Mucosa of gallbladder (tissue), 1 donor: ENCODE measurements at regions not wholly inside any gene's neighbourhood (a gene's known extent, or its start where the extent isn't known, plus 50 kb on each side); places are given as distances from the start of the nearest gene placed in this dataset.
"Not testable (repeated sequence)": the region's sequence is repeated elsewhere in the genome, so short reads cannot be mapped to it uniquely, and the experiment has no call there.

ENCODE experiments used
- DNase-seq: peaks from one replicate; pipeline ENCODE4 v3.0.0-alpha.2; 2020; ENCODE audit warnings: low spot score
- donor health status: DM: no; HTN: no; CAD: no.

DNA sequence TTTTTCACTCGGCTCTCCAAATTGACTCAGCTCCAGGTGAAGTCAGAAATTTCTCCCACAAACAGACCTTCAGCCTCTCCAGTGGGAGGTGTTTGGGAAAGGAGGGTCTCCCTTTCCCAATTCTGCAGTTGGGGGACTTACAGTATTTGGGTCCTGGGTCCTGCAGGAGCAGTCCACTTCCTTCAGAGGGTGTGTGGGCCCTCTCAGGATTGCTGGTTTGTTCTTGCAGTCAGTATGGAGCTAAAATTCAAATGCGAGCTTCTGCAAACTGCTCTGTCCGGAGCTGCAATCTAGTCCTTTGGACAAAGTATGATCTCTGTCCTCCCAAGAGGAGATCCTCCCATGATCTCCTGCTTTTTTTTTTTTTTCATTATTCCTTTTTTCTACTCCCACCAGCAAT lies 87.9 kb upstream of the MSTN start:
- no peak for DNase-seq

DNA sequence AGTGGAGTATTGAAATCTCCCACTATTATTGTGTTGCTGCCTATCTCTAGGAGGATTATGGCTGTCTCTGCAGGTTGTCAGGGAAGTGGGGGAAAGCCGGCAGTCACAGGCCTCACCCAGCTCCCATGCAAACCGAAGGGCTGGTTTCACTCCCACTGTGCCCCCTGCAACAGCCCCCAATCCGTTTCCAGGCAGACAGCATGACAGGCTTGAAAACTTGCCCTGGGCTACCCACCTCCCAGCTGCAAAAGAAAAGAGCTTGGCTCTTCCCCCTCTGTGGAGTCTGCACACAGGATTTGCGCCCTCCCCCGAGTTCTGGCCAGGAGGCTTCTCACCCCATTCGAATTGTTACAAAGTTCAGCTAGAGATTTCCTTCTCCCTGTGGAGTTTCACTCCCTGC lies 87.4 kb upstream of the MSTN start:
- no peak for DNase-seq

DNA sequence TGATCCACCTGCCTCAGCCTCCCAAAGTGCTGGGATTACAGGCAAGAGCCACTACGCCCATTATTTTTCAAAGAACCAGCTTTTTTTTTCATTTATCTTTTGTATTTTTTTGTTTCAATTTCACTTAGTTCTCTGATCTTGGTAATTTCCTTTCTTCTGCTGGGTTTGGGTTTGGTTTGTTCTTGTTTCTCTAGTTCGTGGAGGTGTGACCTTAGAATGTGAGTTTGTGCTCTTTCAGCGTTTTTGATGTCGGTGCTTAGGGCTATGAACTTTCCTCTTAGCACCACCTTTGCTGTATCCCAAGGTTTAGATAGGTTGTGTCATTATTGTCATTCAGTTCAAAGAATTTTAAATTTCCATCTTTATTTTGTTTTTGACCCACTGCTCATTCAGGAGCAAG lies 86.7 kb upstream of the MSTN start:
- DNase-seq = no peak

- not testable (repeated sequence) for DNase-seq
Observed at GRCh38 chr2:190146109-190146508, 83.6 kb upstream of the MSTN start.

DNA sequence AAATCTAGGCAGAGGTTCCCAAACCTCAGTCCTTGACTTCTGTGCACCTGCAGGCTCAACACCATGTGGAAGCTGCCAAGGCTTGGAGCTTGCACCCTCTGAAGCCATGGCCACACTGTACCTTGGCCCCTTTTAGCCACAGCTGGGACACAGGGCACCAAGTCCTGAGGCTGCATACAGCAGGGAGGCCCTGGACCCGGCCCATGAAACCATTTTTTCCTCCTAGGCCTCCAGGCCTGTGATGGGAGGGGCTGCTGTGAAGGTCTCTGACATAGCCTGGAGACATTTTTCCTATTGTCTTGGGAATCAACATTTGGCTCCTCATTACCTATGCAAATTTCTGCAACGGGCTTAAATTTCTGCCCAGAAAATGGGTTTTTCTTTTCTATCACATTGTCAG lies 77.9 kb upstream of the MSTN start:
- not testable (repeated sequence) for DNase-seq

GRCh38 chr2:190139371-190139770 lies 76.8 kb upstream of the MSTN start:
- DNase-seq = no peak

- DNase-seq = no peak
Observed at GRCh38 chr2:190138032-190138431, 75.5 kb upstream of the MSTN start.

DNA sequence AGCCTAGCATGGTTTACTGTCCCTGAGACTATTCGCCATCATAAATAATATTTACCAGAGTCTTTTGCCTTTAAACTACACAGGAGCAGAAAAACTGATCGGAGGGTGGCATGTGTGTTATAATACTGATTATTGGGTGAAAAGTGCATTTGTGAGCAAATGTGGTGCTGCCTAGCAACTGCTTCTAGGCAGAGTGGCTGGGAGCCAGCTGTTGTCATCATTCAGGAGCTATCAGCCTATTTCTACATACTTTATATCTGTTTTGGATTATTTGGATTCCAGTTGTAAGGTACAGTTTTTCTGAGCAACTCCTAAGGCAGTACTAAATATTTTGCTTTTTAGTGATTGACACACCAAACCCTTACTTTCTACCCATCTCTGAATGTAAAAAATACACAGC lies 75.0 kb upstream of the MSTN start:
- DNase-seq = no peak

DNA sequence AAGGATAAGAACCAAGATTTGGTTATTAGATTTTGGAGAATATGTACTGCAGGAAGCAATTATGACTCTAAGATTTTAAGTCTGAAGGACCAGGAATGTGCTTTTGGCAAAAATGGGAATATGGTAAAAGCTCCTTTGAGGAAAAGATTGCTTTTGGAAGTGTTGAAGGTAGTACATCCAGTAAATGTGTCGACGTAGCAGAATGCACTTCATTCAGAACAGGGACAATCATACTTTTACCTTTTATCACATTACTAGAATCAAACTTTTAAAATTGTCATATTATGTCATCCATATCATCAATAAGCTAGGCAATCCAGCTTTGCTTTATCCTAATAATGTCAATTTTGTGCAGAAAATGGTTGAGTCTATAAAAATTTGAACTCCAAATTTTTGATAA lies 74.3 kb upstream of the MSTN start:
- no peak for DNase-seq

GRCh38 chr2:190136259-190136658 lies 73.7 kb upstream of the MSTN start:
- DNase-seq = peak; percentile 46

DNA sequence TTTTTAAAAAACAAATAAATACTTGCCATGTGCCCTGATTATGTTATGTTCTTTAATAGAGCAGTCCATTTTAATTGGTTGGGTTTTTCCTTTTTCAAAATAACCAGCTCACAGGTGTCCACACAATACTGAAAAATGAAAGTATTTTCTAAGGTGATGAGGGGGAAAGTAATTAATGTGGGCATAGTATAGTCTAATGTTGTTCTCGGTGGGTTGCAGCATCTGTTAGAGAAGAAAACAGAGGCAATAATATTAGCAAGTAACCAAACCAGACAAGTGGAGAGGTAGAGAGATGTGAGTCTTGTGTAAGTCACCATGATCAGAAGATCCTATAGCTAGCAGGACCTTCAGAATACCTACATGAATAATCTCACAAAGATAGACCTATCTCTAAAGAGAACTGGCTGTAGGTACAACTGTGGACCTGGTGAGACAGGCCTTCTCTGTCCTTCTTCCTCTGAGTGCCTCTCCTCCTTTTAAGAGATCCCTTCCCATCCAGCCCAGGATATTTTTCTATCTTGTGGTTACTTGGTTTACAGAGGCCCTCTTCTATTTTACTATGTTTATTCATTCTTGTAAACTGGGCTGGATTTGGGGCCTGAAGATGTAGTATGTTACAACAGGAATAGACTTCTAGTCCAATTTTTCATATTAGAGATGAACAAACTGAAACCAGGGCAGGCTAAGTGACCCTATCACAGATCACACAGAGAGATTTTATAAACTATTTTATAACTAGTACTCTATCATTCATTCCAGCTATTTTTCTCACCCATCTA lies 67.1 kb upstream of the MSTN start:
- DNase-seq = no peak

DNA sequence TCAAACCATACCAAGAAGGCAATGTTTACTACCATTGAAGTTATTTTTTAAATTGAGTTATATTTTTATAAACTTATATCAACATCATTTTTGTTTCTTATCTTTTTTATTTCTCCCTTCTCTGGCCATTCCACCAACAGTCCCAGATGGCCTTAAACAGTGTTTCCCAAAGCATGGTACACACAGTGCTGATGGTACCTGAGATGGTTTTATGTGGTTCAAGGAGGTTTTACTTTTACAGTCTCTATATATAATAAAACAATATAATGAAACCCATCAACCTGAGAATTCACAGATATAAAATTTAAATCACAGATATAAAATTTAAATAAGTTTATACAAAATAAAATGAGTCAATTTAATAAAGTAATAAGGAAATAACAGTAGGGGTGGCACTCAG lies 65.1 kb upstream of the MSTN start:
- no peak for DNase-seq

- no peak for DNase-seq
Observed at GRCh38 chr2:190126798-190127197, 64.3 kb upstream of the MSTN start.

GRCh38 chr2:190123956-190124355 lies 61.4 kb upstream of the MSTN start:
- DNase-seq = no peak

DNA sequence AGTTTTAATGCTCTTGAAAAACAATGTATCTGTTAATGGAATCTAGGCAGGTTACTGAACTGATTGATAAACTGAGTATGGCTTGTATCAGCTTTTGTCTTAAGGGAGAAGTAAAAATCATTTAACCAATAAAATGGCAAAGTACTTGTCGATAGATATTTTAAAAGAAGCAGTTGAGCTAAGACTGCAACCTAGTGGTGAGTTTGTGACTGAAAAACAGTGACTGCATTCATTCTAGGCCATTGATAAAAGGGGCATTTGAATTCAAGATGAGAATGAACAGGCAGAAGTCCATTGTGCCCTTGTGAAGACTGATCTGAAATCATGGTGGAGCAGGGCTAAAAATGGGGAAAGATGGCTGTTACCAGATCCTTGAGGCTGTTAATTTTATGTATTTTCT lies 59.4 kb upstream of the MSTN start:
- no peak for DNase-seq

GRCh38 chr2:190121305-190121704 lies 58.8 kb upstream of the MSTN start:
- no peak for DNase-seq

- DNase-seq = no peak
Observed at GRCh38 chr2:190119923-190120590, 57.5 kb upstream of the MSTN start.

DNA sequence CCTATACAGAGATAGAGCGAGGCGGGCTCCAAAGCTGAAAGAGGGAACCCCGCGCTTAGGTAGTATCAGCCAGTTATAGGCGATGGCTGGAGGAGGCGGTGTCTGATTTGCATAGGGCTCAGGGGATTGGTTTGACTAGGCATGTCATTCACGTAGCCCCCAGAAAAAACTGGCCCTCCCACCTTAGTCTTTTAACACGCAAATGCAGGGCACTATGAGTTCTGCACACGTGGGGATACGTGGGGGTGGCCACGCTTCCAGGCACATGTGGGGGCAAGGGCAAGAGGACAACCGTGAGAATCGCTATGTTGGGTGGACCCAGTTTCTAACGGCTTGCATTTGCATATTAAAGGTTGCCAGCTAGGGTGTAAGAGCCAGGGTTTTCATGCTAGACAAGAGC lies 56.7 kb upstream of the MSTN start:
- DNase-seq = peak; percentile 20

- DNase-seq = no peak
Observed at GRCh38 chr2:190117305-190117704, 54.8 kb upstream of the MSTN start.

- DNase-seq = no peak
Observed at GRCh38 chr2:190113000-190113399, 50.5 kb upstream of the MSTN start.
